ENCODE measurements at regions not wholly inside any gene's neighbourhood (a gene's known extent, or its start where the extent isn't known, plus 50 kb on each side); places are given as distances from the start of the nearest gene placed in this dataset.

DNA sequence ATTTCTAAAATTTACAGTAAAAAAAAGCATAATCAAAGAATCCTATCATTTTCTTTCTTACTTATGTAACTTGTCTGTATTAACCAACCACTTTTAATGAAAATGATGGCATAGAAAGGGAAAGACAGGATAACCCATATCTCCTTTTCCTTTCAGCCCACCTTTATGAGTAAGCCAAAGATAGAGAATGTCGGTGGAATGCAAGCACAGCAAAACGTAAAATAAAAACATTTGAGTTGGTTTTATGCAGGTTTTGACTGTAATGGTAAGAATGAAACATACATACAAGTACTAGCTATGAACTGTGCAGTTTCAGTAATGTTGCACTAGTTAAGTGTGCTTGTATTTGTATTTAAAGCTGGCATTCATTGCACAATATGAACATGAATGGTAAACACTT, 360.3 kb downstream of the FOXG1 start:
- no peak for FAIRE-seq

DNA sequence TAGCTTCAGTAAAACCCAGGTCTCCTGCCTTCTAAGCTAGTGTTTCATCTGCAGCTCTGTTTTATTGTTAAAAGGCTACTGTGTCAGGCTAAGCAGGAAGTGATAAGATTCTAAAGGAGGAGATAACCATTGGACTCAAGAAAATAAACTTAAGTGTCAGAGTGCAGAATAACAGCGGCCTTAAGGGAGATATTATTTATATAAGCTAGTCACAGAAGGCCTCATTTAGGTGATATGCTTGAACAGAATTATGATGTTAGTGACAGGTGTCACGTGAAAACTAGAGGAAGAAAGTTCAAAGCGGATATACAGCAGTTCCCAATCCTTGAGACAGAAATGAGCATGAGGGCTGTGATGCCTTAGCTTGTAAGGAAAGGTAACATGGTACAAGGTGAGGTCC, 373.4 kb downstream of the FOXG1 start:
- FAIRE-seq, result no peak

DNA sequence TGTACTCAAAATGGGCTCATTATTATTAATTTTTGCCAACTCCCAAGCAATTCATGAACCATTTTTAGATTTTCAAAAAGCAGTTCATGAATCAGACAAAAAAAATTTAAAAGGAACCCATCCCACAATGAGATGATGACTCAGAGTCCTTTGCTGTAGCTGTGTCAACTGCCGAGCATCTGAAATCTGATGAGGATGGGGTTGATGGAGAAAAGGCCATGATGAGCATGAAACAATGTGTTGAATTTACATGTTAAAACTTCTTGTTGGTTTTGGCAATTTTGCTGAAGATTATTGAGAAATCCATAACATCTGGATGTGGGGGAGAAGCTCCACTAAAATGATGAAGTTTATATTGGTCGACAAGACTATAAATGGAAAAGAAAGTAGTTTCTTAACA, 378.0 kb downstream of the FOXG1 start:
- FAIRE-seq, result no peak

DNA sequence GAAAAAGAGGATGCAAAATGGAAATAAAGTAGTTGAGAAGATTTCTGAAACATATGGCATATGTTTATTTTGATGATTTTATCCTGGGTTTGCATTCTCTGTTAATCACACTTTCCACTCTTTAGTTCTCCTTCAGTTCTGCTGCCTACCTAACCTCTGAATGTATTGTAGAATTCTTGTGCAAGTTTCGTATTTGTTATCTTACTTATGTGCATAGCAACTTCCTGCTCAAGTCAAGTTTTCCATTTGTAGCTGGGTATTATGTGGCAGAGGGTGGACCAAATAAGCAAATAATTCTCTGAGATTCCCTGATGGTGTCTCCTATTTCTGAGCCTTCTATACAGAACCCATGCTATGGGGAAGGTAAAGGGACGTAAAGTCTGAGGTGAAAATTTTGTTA, 381.6 kb downstream of the FOXG1 start:
- no peak for FAIRE-seq

DNA sequence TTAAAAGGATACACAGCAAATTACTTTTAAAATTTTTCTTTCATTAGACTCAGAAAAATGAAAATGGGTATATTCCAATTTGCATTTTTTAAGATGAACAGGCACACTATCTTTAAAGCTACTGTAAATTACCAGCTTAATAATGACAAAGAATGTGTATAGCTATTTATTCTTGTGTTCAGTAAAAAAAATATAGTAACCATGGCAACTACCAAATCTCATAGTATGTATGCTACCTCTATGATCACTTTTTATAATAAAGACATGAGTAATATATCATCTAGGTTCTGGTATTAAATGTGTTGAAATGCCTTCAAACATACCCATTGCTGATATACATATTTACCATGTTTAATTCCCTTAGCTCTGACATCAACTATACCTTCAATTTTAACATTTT, 383.2 kb downstream of the FOXG1 start:
- no peak for FAIRE-seq

DNA sequence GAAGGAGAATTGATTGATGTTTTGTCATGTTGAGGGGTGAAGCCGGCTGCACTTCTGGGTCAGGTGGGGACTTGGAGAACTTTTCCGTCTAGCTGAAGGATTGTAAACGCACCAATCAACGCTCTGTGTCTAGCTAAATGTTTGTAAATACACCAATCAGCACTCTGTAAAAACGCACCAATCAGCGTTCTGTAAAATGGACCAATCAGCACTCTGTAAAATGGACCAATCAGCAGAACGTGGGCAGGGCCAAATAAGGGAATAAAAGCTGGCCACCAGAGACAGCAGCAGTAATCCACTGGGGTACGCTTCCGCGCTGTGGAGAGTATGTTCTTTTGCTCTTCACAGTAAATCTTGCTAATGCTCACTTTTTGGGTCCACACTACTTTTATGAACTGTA, 384.1 kb downstream of the FOXG1 start:
- no peak for FAIRE-seq

DNA sequence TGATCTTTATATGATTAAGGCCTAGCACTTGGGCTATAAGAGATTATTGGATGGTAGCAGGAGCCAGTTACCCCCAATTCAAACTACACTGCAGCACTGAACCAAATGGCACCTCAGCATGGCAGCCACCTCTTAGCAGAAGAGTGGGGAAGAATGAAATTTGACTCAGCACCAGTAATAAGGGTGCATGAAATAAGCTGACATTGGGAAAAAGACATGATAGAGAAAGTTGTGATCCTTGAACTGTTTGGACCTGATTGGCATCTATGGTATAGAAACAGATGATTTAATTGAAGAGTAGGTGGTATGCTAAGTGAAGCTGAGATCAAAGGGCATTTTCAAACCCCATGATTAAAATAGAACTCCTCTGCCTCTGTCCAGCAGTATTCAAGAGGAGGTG, 389.5 kb downstream of the FOXG1 start:
- FAIRE-seq, result no peak

DNA sequence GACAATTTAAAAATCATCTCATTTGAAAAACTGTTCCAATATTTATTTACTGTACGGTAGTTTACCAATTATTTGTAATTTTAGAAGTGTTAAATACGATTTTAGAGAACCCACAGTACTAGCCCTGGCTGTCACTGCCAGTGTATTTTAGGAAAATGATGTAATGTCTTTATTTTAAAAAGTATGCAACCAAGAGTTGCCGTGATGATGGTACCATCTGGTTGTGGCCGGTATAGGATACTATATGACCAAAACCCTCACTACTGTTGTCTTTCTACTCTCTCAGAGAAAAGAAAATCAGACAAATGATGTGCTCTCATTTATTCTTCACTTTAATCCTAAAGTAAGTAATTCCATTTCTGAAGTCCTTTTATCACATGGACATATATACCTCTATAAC, 395.0 kb downstream of the FOXG1 start:
- FAIRE-seq, result no peak

DNA sequence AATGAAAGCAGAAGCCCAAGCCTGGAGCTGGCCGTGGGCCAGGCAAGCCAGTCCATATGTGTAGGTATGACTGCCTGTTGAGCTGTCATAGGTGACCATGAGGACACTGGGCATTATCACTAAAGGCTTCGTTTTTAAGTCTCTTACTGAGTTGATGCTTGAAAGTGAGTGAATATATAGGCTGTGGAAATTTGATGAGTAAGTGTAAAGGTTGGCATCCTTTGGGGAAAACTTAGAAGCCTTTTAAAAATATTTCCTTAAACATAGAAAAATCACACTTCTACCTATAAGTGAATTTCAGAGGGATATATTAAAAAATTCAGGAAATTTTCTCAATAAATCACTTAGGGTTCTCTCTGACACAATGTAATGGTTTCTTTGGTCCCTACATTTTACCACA, 396.5 kb downstream of the FOXG1 start:
- no peak for FAIRE-seq

DNA sequence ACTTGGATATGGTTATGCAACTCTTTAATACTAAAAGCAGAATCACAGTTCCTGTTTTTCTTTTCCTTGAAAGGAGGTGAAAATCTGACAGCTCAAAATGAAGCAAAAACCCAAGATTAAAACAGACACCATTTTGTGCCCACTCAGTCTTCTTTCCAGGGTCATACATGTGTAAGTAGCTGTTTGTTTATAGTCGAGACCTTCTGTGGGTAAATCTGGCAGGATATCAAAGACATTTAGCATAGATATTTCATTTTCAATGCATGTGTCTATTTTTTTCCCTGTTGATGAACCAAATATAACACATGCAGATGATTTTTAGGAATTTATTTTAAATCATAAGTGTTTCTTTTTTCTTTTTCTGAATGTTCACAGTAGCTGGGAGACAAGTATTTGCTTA, 398.8 kb downstream of the FOXG1 start:
- no peak for FAIRE-seq

DNA sequence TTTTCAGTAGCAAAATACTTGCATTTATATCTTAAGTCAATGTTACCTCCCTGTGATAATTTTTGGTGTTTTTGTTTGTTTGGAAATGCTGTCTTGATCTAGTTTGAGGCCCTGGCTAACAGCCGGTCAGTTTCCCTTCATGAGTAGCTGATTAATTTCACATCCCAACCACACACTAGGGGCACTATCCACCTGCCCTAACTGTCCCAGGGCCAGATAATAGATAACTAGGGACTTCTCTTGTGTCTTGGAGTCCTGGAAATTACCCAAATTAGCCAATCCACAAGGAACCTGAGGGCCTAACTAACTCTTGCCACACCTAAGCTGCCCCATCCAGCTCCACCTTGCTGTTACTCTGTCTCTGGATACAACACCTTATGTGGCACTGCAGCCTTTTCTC, 399.9 kb downstream of the FOXG1 start:
- no peak for FAIRE-seq

DNA sequence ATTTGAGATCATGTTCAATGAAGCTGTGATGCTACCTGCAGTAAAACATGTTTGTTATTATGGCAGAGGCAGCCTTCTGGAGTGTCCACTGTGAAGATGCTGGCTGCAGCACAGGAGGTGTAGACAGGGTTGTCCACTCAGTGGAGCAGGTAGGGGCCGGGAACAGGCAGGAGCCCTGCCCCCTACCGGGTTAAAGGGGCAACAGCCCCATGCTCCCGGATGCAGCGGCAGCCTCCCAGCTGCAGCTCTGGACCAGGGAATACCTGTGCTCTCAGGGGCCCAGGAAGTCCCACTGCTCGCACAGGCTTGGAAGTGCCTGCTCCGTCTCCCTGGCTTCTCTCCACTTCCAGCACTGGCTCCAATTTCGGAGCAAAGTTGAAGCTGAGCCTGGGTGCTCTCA, 401.6 kb downstream of the FOXG1 start:
- no peak for FAIRE-seq

DNA sequence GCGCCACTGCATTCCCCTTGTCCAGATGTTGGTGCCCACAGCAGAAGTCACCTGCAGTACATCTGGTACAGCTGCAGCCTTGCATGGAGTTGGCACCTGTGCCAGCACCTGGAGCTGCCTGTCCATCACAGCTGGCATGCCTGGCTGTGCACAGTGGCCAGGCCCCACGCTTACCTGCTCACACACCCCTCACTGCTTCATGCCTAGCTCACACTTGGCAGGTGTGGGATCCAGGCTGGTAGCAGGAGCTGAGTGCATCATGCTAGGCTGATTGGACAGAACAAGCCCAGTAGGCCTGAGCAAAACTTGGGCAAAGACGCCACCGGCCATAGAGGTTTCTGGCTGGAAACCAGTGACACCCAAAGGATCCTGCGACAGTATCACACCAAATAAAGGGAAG, 402.8 kb downstream of the FOXG1 start:
- no peak for FAIRE-seq

DNA sequence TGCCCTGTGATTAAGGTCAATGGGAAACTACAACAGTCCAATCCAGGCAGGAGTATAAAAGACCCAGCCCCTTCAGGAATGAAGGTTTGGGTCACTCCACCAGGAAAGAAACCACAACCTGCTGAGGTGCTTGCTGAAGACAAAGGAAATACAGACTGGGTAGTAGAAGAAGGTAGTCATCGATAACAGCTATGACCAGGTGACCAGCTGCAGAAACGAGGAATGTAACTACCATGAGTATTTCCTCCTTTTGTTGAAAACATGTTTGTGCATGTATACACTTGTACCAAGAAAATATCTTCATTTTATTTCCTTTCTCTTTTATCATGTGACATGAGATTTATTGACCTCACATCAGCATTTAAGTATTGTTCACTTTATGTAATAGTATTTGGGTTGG, 409.1 kb downstream of the FOXG1 start:
- no peak for FAIRE-seq

DNA sequence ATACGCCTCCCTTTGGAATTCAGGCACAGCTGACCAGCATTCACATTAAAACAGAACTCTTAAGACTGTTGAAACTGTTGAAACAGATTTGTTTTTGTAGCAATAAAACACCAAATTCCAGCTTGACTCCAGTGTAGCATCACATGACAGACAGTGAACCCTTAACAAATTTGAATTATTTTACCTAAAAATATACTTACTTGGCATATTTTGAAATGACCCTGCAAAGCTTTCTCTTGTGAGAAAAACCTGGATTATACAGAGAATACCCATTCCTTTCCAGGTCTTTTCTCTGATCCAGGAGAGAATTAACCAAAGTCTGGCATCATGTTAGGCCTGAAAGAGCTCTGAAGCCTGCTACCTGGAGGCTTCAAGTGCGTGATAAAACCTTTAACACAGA, 410.3 kb downstream of the FOXG1 start:
- FAIRE-seq, result no peak

DNA sequence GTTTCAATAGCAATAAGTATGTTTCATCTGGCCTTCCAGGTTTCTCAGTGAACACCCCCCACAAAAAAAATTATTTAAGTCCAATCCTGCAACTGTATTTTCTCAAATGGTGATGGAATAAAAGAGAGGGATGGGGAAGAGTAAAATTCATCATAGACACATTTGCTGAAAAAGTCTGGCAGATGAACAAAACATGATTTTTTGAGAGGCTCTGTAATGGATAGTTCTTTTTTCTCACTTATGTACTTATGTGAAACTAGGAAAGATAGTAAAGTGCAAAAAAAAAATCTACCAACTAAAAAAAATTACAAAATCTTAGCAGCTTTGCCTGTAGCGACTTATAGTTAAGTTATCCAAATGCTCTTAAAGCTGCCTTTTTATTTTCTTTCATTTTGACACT, 412.4 kb downstream of the FOXG1 start:
- no peak for FAIRE-seq

DNA sequence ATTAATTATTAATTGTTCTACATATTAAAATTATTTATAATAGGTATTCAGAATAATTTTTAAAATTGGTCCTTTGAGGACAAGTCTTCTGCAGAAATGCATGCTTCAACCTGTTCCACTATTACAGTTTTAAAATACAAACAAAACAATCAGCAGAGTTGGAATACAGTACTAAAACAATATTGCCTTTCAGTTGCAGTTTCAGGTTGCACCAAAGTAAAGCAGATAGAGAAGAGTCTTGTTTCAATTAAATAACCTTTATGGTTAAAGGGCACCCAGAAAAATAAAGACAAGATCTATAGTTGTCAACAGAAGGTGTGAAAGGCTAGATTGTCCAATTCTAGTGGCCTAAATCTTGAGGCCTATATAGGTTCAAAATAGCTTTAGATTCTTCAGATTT, 424.5 kb downstream of the FOXG1 start:
- no peak for FAIRE-seq

DNA sequence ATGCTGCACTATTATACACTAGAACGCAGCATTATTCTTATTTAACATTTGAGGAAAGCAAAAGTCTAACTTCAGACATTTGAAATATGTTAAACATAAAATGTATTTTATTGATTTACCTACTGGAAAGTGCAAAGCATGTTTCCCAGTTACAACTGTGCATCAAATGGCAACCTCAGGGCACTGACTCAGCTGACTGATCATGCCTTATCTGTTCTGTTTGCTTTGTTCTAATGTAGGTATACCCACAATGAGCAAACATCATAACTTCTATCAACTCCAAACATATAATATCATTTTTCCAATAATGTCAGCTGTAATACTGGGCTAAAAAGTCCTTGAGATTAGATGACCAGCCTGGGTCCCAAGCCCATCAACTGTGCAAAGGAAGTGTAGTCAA, 431.0 kb downstream of the FOXG1 start:
- no peak for FAIRE-seq

DNA sequence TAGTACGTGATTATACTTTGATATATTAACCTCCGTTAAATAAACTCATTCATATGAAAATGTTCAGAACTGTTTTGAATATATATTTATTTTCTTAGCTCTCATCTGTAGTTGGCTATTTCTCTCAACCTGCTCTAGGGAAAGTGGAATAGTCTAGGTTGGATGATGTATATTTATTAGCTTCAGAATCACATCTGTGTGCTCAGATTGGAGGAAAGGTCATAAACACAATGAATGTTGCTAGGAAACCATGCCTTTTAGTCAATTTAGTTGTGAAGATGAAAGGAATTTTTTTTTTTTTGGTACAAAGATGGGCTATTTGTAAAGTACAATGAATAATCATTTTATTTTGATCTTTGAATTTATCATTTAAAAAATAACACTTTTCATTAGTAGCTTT, 439.1 kb downstream of the FOXG1 start:
- FAIRE-seq, result no peak

DNA sequence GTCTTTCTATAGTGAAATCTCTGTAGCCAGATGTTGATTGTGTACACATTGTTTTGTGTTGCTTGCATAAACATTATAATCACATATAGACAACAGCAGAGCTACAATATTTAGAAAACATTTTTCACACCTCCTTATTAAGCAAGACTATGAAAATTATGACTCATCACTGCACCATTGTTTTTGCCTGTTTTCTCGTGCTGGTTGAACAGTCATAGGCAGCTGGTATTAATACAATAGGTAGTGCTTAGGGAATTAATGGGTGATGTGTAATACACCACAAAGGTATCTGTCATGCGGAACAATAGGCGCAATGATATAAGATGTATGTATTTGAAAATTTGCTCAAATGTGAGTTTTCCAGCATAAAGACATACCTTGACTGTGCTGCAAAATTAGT, 449.3 kb downstream of the FOXG1 start:
- FAIRE-seq, result no peak

DNA sequence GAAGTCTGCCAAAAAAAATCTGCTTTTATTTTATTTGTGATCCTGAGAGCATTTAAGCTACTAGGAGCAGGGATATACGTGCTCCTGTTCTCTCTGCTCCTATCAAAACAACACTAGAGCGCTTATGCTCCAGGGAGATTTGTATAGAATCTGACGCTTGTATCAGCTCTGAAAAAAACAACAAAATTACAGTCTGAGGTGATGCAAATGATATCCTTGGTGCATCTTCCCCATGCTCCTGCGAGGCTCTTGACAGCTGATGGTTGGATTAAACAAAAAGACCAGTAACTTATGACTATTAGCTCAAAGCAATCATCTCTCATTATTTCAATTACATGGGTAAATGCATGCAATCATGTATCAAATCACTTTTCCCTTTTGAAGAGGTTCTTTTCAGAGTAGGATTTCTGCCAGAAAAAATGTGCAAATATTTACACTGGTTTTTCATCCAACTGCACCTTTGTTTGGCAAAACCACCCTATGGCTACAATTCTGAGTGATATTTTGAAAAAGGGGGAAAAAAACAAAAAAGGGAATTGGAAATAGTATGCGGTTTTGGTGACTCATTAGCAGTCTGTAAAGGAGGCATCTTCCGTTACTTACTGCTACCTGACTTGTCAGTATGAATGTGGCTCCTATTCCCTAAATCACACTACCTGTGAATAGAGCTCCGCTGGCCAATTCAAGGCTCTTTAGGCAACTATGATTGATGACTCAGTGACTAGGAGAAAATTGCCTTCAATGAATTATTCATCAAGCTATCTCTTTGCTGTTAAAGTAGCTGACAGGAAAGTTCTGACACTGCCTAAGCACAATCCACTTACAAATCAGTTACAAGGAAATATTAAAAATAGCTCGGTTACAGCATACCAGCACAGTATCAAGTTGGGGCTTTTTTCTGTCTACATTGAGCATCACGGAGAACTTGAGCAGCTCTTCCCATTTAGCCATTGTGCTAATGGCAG, 450.0 kb downstream of the FOXG1 start:
- FAIRE-seq, result no peak

DNA sequence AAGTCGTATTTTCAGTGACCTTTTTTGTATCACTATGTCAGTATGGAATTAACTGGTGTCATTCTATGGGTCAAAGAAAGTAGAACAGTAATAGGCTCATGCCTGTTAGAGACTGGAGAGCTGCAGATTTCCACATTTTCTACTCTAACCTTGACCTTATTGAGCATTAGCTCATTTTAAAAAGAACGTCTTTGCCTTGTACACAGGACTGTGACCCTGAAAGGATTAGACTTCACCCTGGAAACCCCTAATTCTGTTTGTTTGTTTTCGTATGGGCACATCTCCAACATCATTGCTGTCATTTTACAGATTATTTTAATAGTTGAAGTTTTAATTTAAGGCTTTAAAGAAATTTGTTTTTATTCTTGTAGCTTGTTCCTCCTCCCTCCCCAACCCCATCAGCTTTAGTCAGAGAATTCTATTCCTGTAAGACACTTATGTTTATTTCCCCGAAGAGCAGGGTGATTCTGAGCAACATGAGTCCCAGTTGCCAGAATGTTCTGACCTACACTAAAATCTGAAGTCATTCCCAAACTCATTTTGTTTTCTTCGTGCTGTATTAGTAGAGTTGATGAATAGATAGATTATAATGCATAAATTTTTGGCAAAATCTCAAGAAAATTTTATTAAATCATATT, 451.3 kb downstream of the FOXG1 start:
- no peak for FAIRE-seq

DNA sequence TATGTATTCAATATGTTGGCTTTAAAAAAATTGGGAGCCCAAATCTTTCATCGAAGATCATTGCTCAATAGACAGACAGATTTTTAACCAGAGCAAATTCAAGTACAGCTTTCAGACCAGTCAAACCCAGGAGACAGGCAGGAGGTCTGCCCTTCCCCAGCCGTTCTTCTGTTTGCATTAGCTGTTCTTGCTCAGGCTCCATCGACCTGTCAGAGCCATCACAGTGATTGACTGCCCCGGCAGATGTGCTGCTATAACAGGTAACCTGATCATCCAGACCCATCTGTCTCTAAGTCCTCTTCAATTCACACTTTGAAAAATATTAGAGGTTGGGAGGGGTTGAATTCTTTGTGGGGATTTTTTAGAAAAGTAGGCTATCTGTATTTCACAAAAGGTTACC, 453.5 kb downstream of the FOXG1 start:
- FAIRE-seq, result no peak

DNA sequence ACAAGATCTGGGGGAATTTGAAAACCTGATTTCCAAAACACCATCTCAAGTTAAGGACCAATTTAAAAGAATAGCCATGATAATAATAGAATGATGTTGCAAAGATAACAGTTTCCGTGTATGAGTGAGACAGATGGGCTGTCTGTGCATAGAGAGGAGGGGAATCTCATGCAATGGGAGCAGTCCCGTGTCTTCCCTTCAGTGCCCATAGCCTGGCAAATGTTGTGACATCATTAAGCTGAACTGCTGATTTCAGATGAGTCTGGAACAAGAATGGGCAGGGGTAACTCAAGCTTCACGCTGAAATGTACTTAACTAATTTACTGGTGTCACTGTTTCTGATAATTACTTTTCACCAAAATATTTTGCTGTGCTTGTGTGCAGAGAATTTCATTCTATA, 454.0 kb downstream of the FOXG1 start:
- FAIRE-seq, result no peak

DNA sequence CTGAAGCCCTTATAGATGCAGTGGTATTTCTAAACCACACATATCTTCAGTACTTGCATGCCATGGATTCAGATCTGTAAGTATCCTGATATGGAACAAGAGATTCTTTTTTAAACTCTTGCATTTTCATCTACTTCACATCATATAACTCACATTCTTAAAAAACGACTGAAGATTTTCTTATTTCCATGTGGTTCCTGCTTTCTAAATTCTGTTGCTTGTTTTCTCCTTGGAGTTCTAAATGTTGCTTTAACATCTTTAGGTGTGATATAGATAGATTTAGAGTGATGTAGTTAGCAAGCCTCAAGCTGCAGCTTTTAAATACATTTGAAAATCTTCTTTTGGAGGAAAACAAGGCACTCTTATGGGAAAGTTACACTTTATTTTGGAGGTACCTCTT, 455.4 kb downstream of the FOXG1 start:
- no peak for FAIRE-seq

Measured in A204.1 (cell line).